H9 (cell line): ENCODE measurements at regions not wholly inside any gene's neighbourhood (a gene's known extent, or its start where the extent isn't known, plus 50 kb on each side); places are given as distances from the start of the nearest gene placed in this dataset.

Experiments
- DNase-seq: peaks from one replicate; pipeline ENCODE4 v3.0.0-alpha.2; 2017
- H2AFZ ChIP-seq: one replicate; pipeline ENCODE4 v1.6.1; 2013; ENCODE audit warnings: mild to moderate bottlenecking, low read length, control low read depth, moderate library complexity
- H2AK5ac ChIP-seq: 2 replicates; pipeline ENCODE4 v1.6.1; 2013; ENCODE audit warnings: low read length, control low read depth, mixed read lengths; ENCODE audit not compliant: insufficient read length
- H2BK120ac ChIP-seq: one replicate; pipeline ENCODE4 v1.6.1; 2013; ENCODE audit warnings: low read depth, mild to moderate bottlenecking, low read length, control low read depth, inconsistent platforms; ENCODE audit not compliant: poor library complexity, severe bottlenecking
- H2BK12ac ChIP-seq: 2 replicates; pipeline ENCODE4 v1.6.1; 2013; ENCODE audit warnings: low read length, control low read depth, mixed read lengths, low read depth; ENCODE audit not compliant: insufficient read length
- H2BK15ac ChIP-seq: 2 replicates; pipeline ENCODE4 v1.6.1; 2013; ENCODE audit warnings: low read depth, low read length, control low read depth
- H2BK20ac ChIP-seq: one replicate; pipeline ENCODE4 v1.6.1; 2013; ENCODE audit warnings: low read depth, mild to moderate bottlenecking, low read length, control low read depth, inconsistent platforms; ENCODE audit not compliant: poor library complexity, severe bottlenecking
- H2BK5ac ChIP-seq: 2 replicates; pipeline ENCODE4 v1.6.1; 2013; ENCODE audit warnings: low read length, control low read depth, mixed read lengths; ENCODE audit not compliant: insufficient read length
- H3K14ac ChIP-seq: 2 replicates; pipeline ENCODE4 v1.6.1; 2013; ENCODE audit warnings: low read length, control low read depth; ENCODE audit not compliant: insufficient read depth
- H3K18ac ChIP-seq: 2 replicates; pipeline ENCODE4 v1.6.1; 2013; ENCODE audit warnings: low read depth, mild to moderate bottlenecking, mixed read lengths, low read length, control low read depth; ENCODE audit not compliant: insufficient read length
- H3K23ac ChIP-seq: 2 replicates; pipeline ENCODE4 v1.6.1; 2013; ENCODE audit warnings: low read length, control low read depth, mixed read lengths, low read depth; ENCODE audit not compliant: insufficient read length
- H3K23me2 ChIP-seq: 2 replicates; pipeline ENCODE4 v1.6.1; 2013; ENCODE audit warnings: low read depth, mild to moderate bottlenecking, mixed read lengths, low read length, control low read depth; ENCODE audit not compliant: insufficient read length, poor library complexity, severe bottlenecking
- H3K27ac ChIP-seq: 2 replicates; pipeline ENCODE4 v1.5.1; 2013; ENCODE audit warnings: low read length, control low read depth, mixed read lengths, low read depth; ENCODE audit not compliant: insufficient read length
- H3K27me3 ChIP-seq: 2 replicates; pipeline ENCODE4 v1.6.1; 2013; ENCODE audit warnings: low read length, control low read depth, inconsistent platforms; ENCODE audit not compliant: insufficient read depth
- H3K4ac ChIP-seq: 2 replicates; pipeline ENCODE4 v1.6.1; 2013; ENCODE audit warnings: low read depth, mild to moderate bottlenecking, control low read depth, inconsistent platforms, low read length, moderate library complexity
- H3K4me1 ChIP-seq: 2 replicates; pipeline ENCODE4 v1.6.1; 2013; ENCODE audit warnings: low read length, control low read depth, inconsistent platforms; ENCODE audit not compliant: insufficient read depth
- H3K4me2 ChIP-seq: 2 replicates; pipeline ENCODE4 v1.6.1; 2013; ENCODE audit warnings: low read length, control low read depth, mixed read lengths; ENCODE audit not compliant: insufficient read length, insufficient read depth
- H3K56ac ChIP-seq: 2 replicates; pipeline ENCODE4 v1.6.1; 2013; ENCODE audit warnings: low read depth, mild to moderate bottlenecking, mixed read lengths, low read length, control low read depth; ENCODE audit not compliant: insufficient read length
- H3K79me1 ChIP-seq: 2 replicates; pipeline ENCODE4 v1.6.1; 2013; ENCODE audit warnings: low read depth, mild to moderate bottlenecking, moderate library complexity, low read length, control low read depth, inconsistent platforms; ENCODE audit not compliant: insufficient read depth, poor library complexity, severe bottlenecking
- H3K79me2 ChIP-seq: 2 replicates; pipeline ENCODE4 v1.6.1; 2013; ENCODE audit warnings: low read length, control low read depth, inconsistent platforms; ENCODE audit not compliant: insufficient read depth
- H3K9ac ChIP-seq: 2 replicates; pipeline ENCODE4 v1.6.1; 2013; ENCODE audit warnings: low read length, control low read depth, mixed read lengths; ENCODE audit not compliant: insufficient read length; ENCODE audit errors: extremely low read depth
- H3K9me3 ChIP-seq: one replicate; pipeline ENCODE4 v1.6.1; 2013; ENCODE audit warnings: low read depth, low read length, inconsistent platforms; ENCODE audit not compliant: control insufficient read depth
- H3T11ph ChIP-seq: one replicate; pipeline ENCODE4 v1.6.1; 2013; ENCODE audit warnings: mild to moderate bottlenecking, low read length, control low read depth, inconsistent platforms
- H4K20me1 ChIP-seq: one replicate; pipeline ENCODE4 v1.6.1; 2013; ENCODE audit not compliant: control insufficient read depth, insufficient read length, insufficient read depth
- H4K5ac ChIP-seq: 2 replicates; pipeline ENCODE4 v1.6.1; 2013; ENCODE audit warnings: low read depth, mild to moderate bottlenecking, mixed read lengths, low read length, control low read depth; ENCODE audit not compliant: insufficient read length
- H4K8ac ChIP-seq: replicated peaks from 2 replicates; pipeline ENCODE4 v1.6.1; 2013; ENCODE audit warnings: low read length, control low read depth, mixed read lengths, low read depth; ENCODE audit not compliant: insufficient read length
- H4K91ac ChIP-seq: 2 replicates; pipeline ENCODE4 v1.6.1; 2013; ENCODE audit warnings: low read depth, mild to moderate bottlenecking, moderate library complexity, mixed read lengths, low read length, control low read depth; ENCODE audit not compliant: insufficient read length
- H3K27ac Mint-ChIP-seq, 3 experiments: 2 replicates in 2 of 3; 3 replicates in 1 of 3; pipeline ENCODE4 v1.8.0; 2020 to 2021; ENCODE audit warnings: mixed read lengths in 3 of 3, mild to moderate bottlenecking in 1 of 3, moderate library complexity in 1 of 3
- H3K27me3 Mint-ChIP-seq: 2 replicates; pipeline ENCODE4 v1.8.0; 2021; ENCODE audit warnings: low read depth, mild to moderate bottlenecking, moderate library complexity, mixed read lengths
- H3K36me3 Mint-ChIP-seq, 3 experiments: 2 replicates in 2 of 3; 3 replicates in 1 of 3; pipeline ENCODE4 v1.8.0; 2020 to 2021; ENCODE audit warnings: low read depth in 3 of 3, mixed read lengths in 3 of 3; ENCODE audit not compliant: insufficient read depth in 1 of 3
- H3K4me1 Mint-ChIP-seq, 2 experiments: 2 replicates each; pipeline ENCODE4 v1.8.0; 2020; ENCODE audit warnings: mixed read lengths in 2 of 2
- H3K4me3 Mint-ChIP-seq, 2 experiments: 2 replicates in 1 of 2; 3 replicates in 1 of 2; pipeline ENCODE4 v1.8.0; 2020 to 2021; ENCODE audit warnings: mild to moderate bottlenecking in 2 of 2, mixed read lengths in 2 of 2, moderate library complexity in 1 of 2
- H3K9me3 Mint-ChIP-seq, 2 experiments: 2 replicates in 1 of 2; 3 replicates in 1 of 2; pipeline ENCODE4 v1.8.0; 2020; ENCODE audit warnings: mild to moderate bottlenecking in 2 of 2, mixed read lengths in 2 of 2, moderate library complexity in 1 of 2
- CTCF ChIP-seq: fragments of 200-600 bp; sonication (generic); conservative IDR thresholded peaks from 3 replicates; pipeline ENCODE4 v1.8.0; 2021; ENCODE audit warnings: antibody characterized with exemption, mild to moderate bottlenecking
- WGBS: extraction: QIAGEN DNeasy Blood & Tissue Kit; methylation state at CpG from one replicate; pipeline ENCODE4 v1.1.7; 2013; ENCODE audit warnings: missing lambda C conversion rate, low lambda C conversion rate, mixed read lengths; ENCODE audit not compliant: insufficient read length; ENCODE audit errors: extremely low coverage; 5-methylcytosine and 5-hydroxymethylcytosine counted together

- WGBS = no CpG with 5 or more reads among the region's 2 CpGs
- H3K27ac ChIP-seq = no peak overlapping the region
- no peaks in the 10 kb centered on the region for H3K27me3 ChIP-seq
- Mint-ChIP-seq H3K27ac (no peak overlapping the region), H3K4me1 (no peaks in the 10 kb centered on the region), H3K4me3 (no peak overlapping the region), H3K27me3 (no peaks in the 10 kb centered on the region), H3K36me3 (no peaks in the 10 kb centered on the region), H3K9me3 (no peaks in the 10 kb centered on the region)
- H3K9me3 ChIP-seq = no peaks in the 10 kb centered on the region
- H2BK5ac ChIP-seq = no peak overlapping the region
- H3K4ac ChIP-seq = no peak overlapping the region
- no peaks in the 10 kb centered on the region for H3K79me1 ChIP-seq
- no peak overlapping the region for H3K23ac ChIP-seq
- H4K8ac ChIP-seq = no peak overlapping the region
- no peak for TF ChIP-seq CTCF
- H3K9ac ChIP-seq = no peak overlapping the region
- no peak overlapping the region for H2AFZ ChIP-seq
- H2BK15ac ChIP-seq = no peak overlapping the region
- no peaks in the 10 kb centered on the region for H4K20me1 ChIP-seq
- no peak overlapping the region for H3K18ac ChIP-seq
- no peak overlapping the region for H3K56ac ChIP-seq
- H2BK12ac ChIP-seq = no peak overlapping the region
- H4K91ac ChIP-seq = no peak overlapping the region
- H3K4me2 ChIP-seq = no peak overlapping the region
- no peak overlapping the region for H4K5ac ChIP-seq
- no peak overlapping the region for H3K14ac ChIP-seq
- H2BK120ac ChIP-seq = no peak overlapping the region
- no peaks in the 10 kb centered on the region for H3K79me2 ChIP-seq
- no peak overlapping the region for H2BK20ac ChIP-seq
- no peaks in the 10 kb centered on the region for H3K23me2 ChIP-seq
- H2AK5ac ChIP-seq = no peak overlapping the region
- H3T11ph ChIP-seq = no peak overlapping the region
- H3K4me1 ChIP-seq = no peaks in the 10 kb centered on the region
- no peak for DNase-seq
Observed at GRCh38 chr7:145957160-145957890, 159.3 kb upstream of the CNTNAP2 start.
